Smooth muscle cell (in vitro differentiated cells): ENCODE measurements at regions not wholly inside any gene's neighbourhood (a gene's known extent, or its start where the extent isn't known, plus 50 kb on each side); places are given as distances from the start of the nearest gene placed in this dataset.
"Not testable (repeated sequence)": the region's sequence is repeated elsewhere in the genome, so short reads cannot be mapped to it uniquely, and the experiment has no call there.

Experiments used
- DNase-seq: peaks from one replicate; lab custom pipeline; 2025; ENCODE audit not compliant: unreplicated experiment; lab: John Stamatoyannopoulos, UW
- H2AFZ ChIP-seq: fragments of 200-600 bp; sonication (generic); 2 replicates; pipeline ENCODE4 v1.6.0; 2016; ENCODE audit warnings: antibody characterized with exemption, low read depth, mild to moderate bottlenecking
- H3F3A ChIP-seq: fragments of 200-600 bp; sonication (generic); 2 replicates; pipeline ENCODE4 v1.6.0; 2017; ENCODE audit warnings: antibody characterized with exemption, low read depth
- H3K27ac ChIP-seq: fragments of 200-600 bp; sonication (generic); 2 replicates; pipeline ENCODE4 v1.5.1; 2016; ENCODE audit warnings: low read depth, mild to moderate bottlenecking
- H3K27me3 ChIP-seq: fragments of 200-600 bp; sonication (generic); 2 replicates; pipeline ENCODE4 v1.6.1; 2016; ENCODE audit warnings: low read depth, mild to moderate bottlenecking
- H3K36me3 ChIP-seq: fragments of 200-600 bp; sonication (generic); 2 replicates; pipeline ENCODE4 v1.5.1; 2016; ENCODE audit warnings: low read depth
- H3K4me1 ChIP-seq: fragments of 200-600 bp; sonication (generic); 2 replicates; pipeline ENCODE4 v1.5.1; 2016; ENCODE audit warnings: low read depth
- H3K4me2 ChIP-seq: fragments of 200-600 bp; sonication (generic); 2 replicates; pipeline ENCODE4 v1.6.0; 2016; ENCODE audit warnings: mild to moderate bottlenecking
- H3K4me3 ChIP-seq: fragments of 200-600 bp; sonication (generic); 2 replicates; pipeline ENCODE4 v1.5.1; 2016; ENCODE audit warnings: mild to moderate bottlenecking
- H3K79me2 ChIP-seq: fragments of 200-600 bp; sonication (generic); 2 replicates; pipeline ENCODE4 v1.6.0; 2016; ENCODE audit warnings: low read depth, mild to moderate bottlenecking
- H3K9ac ChIP-seq: fragments of 200-600 bp; sonication (generic); 2 replicates; pipeline ENCODE4 v1.6.0; 2016; ENCODE audit warnings: low read depth
- H3K9me3 ChIP-seq: fragments of 200-600 bp; sonication (generic); replicated peaks from 2 replicates; pipeline ENCODE4 v1.5.1; 2016; ENCODE audit warnings: low read depth
- H4K20me1 ChIP-seq: fragments of 200-600 bp; sonication (generic); 2 replicates; pipeline ENCODE4 v1.6.0; 2016; ENCODE audit warnings: low read depth
- CTCF ChIP-seq: fragments of 200-600 bp; sonication (generic); IDR thresholded peaks from 2 replicates; pipeline ENCODE4 v1.5.1; 2017; ENCODE audit warnings: borderline replicate concordance, mild to moderate bottlenecking, antibody characterized with exemption; ENCODE audit not compliant: insufficient read depth, poor library complexity, severe bottlenecking
- WGBS: methylation state at CpG from one replicate; pipeline ENCODE4 v1.1.7; 2016; ENCODE audit warnings: low lambda C conversion rate; 5-methylcytosine and 5-hydroxymethylcytosine counted together

GRCh38 chr4:62510228-62510627, 1310.1 kb downstream of the ADGRL3 start:
- Histone ChIP-seq H3K4me1 (peaks cover 1% of the 10 kb centered on the region), H3K27me3 (no peaks in the 10 kb centered on the region), H3K4me2 (no peak overlapping the region), H3K9ac (no peak overlapping the region), H3K9me3 (no peaks in the 10 kb centered on the region), H3F3A (no peaks in the 10 kb centered on the region), H3K4me3 (no peak overlapping the region), H2AFZ (no peak overlapping the region), H4K20me1 (no peaks in the 10 kb centered on the region), H3K79me2 (no peaks in the 10 kb centered on the region), H3K27ac (no peak overlapping the region), H3K36me3 (no peaks in the 10 kb centered on the region)
- WGBS, result 95% methylated on average over 13 of the region's 13 CpGs
- DNase-seq, result no peak
- TF ChIP-seq CTCF, result no peak

GRCh38 chr4:62500296-62500695, 1300.2 kb downstream of the ADGRL3 start:
- Histone ChIP-seq H3K27me3 (no peaks in the 10 kb centered on the region), H3K36me3 (no peaks in the 10 kb centered on the region), H3K9ac (no peak overlapping the region), H3K27ac (no peak overlapping the region), H3F3A (no peaks in the 10 kb centered on the region), H3K9me3 (no peaks in the 10 kb centered on the region), H4K20me1 (no peaks in the 10 kb centered on the region), H3K4me2 (no peak overlapping the region), H3K79me2 (no peaks in the 10 kb centered on the region), H2AFZ (no peak overlapping the region), H3K4me1 (no peaks in the 10 kb centered on the region), H3K4me3 (no peak overlapping the region)
- no peak for TF ChIP-seq CTCF
- WGBS, result 92% methylated on average over 2 of the region's 2 CpGs
- no peak for DNase-seq

GRCh38 chr4:62495032-62495431, 1294.9 kb downstream of the ADGRL3 start:
- DNase-seq, result no peak
- no peaks in the 10 kb centered on the region for H3K36me3 ChIP-seq

GRCh38 chr4:62491756-62492155, 1291.6 kb downstream of the ADGRL3 start:
- H3K9me3 ChIP-seq, H3K9ac ChIP-seq, H3K4me2 ChIP-seq, H3F3A ChIP-seq, H3K27me3 ChIP-seq, H3K36me3 ChIP-seq, H3K27ac ChIP-seq, H4K20me1 ChIP-seq, DNase-seq, H2AFZ ChIP-seq, H3K79me2 ChIP-seq, H3K4me1 ChIP-seq, H3K4me3 ChIP-seq: not testable (repeated sequence)
- 100% methylated on average over 4 of the region's 24 CpGs for WGBS

More at GRCh38 chr4:62495032-62495431, 1294.9 kb downstream of the ADGRL3 start:
- Histone ChIP-seq H3K4me1 (peaks cover 6% of the 10 kb centered on the region), H2AFZ (no peak overlapping the region), H3K4me3 (no peak overlapping the region), H3K4me2 (no peak overlapping the region), H3K27me3 (no peaks in the 10 kb centered on the region), H3K9ac (no peak overlapping the region), H3F3A (no peaks in the 10 kb centered on the region), H3K9me3 (no peaks in the 10 kb centered on the region), H3K79me2 (no peaks in the 10 kb centered on the region), H3K27ac (no peak overlapping the region), H4K20me1 (no peaks in the 10 kb centered on the region)
- no peak for TF ChIP-seq CTCF
